HepG2 (cell line): ENCODE measurements at regions not wholly inside any gene's neighbourhood (a gene's known extent, or its start where the extent isn't known, plus 50 kb on each side); places are given as distances from the start of the nearest gene placed in this dataset.

Experiments
- ATAC-seq: fragments of 200-7000 bp; cut with Tn5 transposase; 3 replicates; pipeline ENCODE4 v1.9.1; 2020; ENCODE audit warnings: mild to moderate bottlenecking, moderate library complexity
- BruUV-seq: library from RNA; stranded (reverse); fragments of 400-500 nt; replicated peaks from 2 replicates; lab custom pipeline; 2021; lab: Mats Ljungman, UMichigan
- CTCF ChIA-PET: fragments of 300-600 bp; formaldehyde crosslinking; extraction: SDS; loops from one replicate; lab custom pipeline; 2021; ENCODE audit warnings: low total read pairs, inconsistent platforms, low intra/inter-chr PET ratio; lab: Yijun Ruan, JAX
- POLR2A ChIA-PET: fragments of 350-600 bp; sonication (Branson Sonifier 250); formaldehyde crosslinking; loops from one replicate; lab custom pipeline; 2020; ENCODE audit warnings: antibody characterized with exemption, inconsistent platforms; lab: Yijun Ruan, JAX
- DNase-seq: peaks from one replicate; pipeline ENCODE4 v3.0.0-alpha.2; 2015; ENCODE audit warnings: low spot score
- FAIRE-seq: peaks from 3 replicates; lab custom pipeline; 2011; peaks lifted over from hg19 to GRCh38; lab: Jason Lieb, UNC
- H2AFZ ChIP-seq: one replicate; pipeline ENCODE4 v1.6.1; 2011; ENCODE audit warnings: low read length, inconsistent platforms
- H3K27ac ChIP-seq: fragments of 300-600 bp; 3 replicates; pipeline ENCODE4 v1.8.0; 2011; ENCODE audit warnings: mixed run types, mild to moderate bottlenecking, mixed read lengths, low read length, inconsistent platforms; ENCODE audit not compliant: insufficient read depth; ENCODE audit errors: extremely low read length
- H3K27me3 ChIP-seq, 2 experiments: fragments of 200-600 bp in 1 of 2; 2 replicates in 1 of 2; 3 replicates in 1 of 2; pipeline versions ENCODE4 v1.6.0 to v1.8.0; 2011; ENCODE audit warnings: low read length in 2 of 2, mild to moderate bottlenecking in 2 of 2, moderate library complexity in 2 of 2, inconsistent platforms in 1 of 2; ENCODE audit not compliant: insufficient read depth in 2 of 2, control insufficient read depth in 1 of 2
- H3K36me3 ChIP-seq, 2 experiments: fragments of 200-600 bp in 1 of 2; replicated peaks in 1 of 2; 2 replicates in 1 of 2; 3 replicates in 1 of 2; pipeline versions ENCODE4 v1.5.1 to v1.8.0; 2011; ENCODE audit warnings: low read length in 2 of 2, inconsistent platforms in 1 of 2; ENCODE audit not compliant: insufficient read depth in 2 of 2, control insufficient read depth in 1 of 2
- H3K4me1 ChIP-seq: 2 replicates; pipeline ENCODE4 v1.5.1; 2012; ENCODE audit warnings: low read length, inconsistent platforms; ENCODE audit not compliant: insufficient read depth
- H3K4me2 ChIP-seq: 2 replicates; pipeline ENCODE4 v1.6.0; 2011; ENCODE audit warnings: low read depth, low read length, inconsistent platforms
- H3K4me3 ChIP-seq, 3 experiments: fragments of 200-600 bp in 1 of 3; sonication (generic), shearing (Covaris generic) in 1 of 3; replicated peaks in 1 of 3; 2 replicates each; pipeline ENCODE4 v1.5.1; 2011 to 2016; ENCODE audit warnings: low read length in 3 of 3, inconsistent platforms in 2 of 3, low read depth in 2 of 3, mild to moderate bottlenecking in 2 of 3, control low read depth in 1 of 3, mixed read lengths in 1 of 3; ENCODE audit not compliant: insufficient read depth in 1 of 3
- H3K79me2 ChIP-seq: one replicate; pipeline ENCODE4 v1.6.1; 2011; ENCODE audit warnings: low read length, inconsistent platforms; ENCODE audit not compliant: insufficient read depth
- H3K9ac ChIP-seq: 2 replicates; pipeline ENCODE4 v1.6.0; 2011; ENCODE audit warnings: mild to moderate bottlenecking, low read depth, low read length, inconsistent platforms; ENCODE audit not compliant: insufficient read depth
- H3K9me3 ChIP-seq: 2 replicates; pipeline ENCODE4 v1.5.1; 2012; ENCODE audit warnings: mild to moderate bottlenecking, low read length
- H4K20me1 ChIP-seq: 2 replicates; pipeline ENCODE4 v1.6.0; 2011; ENCODE audit warnings: inconsistent platforms, mild to moderate bottlenecking, low read length, moderate library complexity; ENCODE audit not compliant: insufficient read depth
- CBX2 ChIP-seq, 2 experiments: fragments of 200-600 bp in 1 of 2; sonication (generic); formaldehyde crosslinking in 1 of 2; IDR thresholded peaks; 2 replicates each; pipeline versions ENCODE4 v1.7.0 to v1.8.1; 2018 to 2022; ENCODE audit warnings: low read depth in 2 of 2, low read length in 1 of 2, mild to moderate bottlenecking in 1 of 2, missing genetic modification reagents in 1 of 2
- CC2D1A ChIP-seq: sonication (generic); formaldehyde crosslinking; IDR thresholded peaks from 2 replicates; pipeline ENCODE4 v1.8.1; 2023; ENCODE audit warnings: mild to moderate bottlenecking, missing genetic modification reagents
- ETV5 ChIP-seq: IDR thresholded peaks from 2 replicates; pipeline ENCODE4 v1.6.1; 2018; ENCODE audit warnings: missing biosample characterization, missing genetic modification reagents, inconsistent platforms, borderline replicate concordance
- GATAD1 ChIP-seq: IDR thresholded peaks from 2 replicates; pipeline ENCODE4 v1.6.1; 2016; ENCODE audit warnings: missing genetic modification reagents, missing compliant biosample characterization
- JUNB ChIP-seq: sonication (generic); formaldehyde crosslinking; IDR thresholded peaks from 2 replicates; pipeline ENCODE4 v1.8.0; 2022; ENCODE audit warnings: missing genetic modification reagents, mild to moderate bottlenecking, borderline replicate concordance
- KMT2A ChIP-seq: sonication (generic); formaldehyde crosslinking; IDR thresholded peaks from 2 replicates; pipeline ENCODE4 v1.4.0; 2020; ENCODE audit warnings: missing genetic modification reagents
- NFYB ChIP-seq: sonication (generic); formaldehyde crosslinking; IDR thresholded peaks from 2 replicates; pipeline ENCODE4 v1.4.0; 2020; ENCODE audit warnings: missing genetic modification reagents
- NFYC ChIP-seq: IDR thresholded peaks from 2 replicates; pipeline ENCODE4 v1.6.1; 2016; ENCODE audit warnings: missing genetic modification reagents, missing compliant biosample characterization
- NONO ChIP-seq, 2 experiments: fragments of 450-650 bp in 1 of 2; sonication (generic) in 1 of 2; formaldehyde crosslinking in 1 of 2; IDR thresholded peaks in 1 of 2; conservative IDR thresholded peaks in 1 of 2; 2 replicates each; pipeline versions ENCODE4 v1.6.1 to v1.8.0; 2017 to 2022; ENCODE audit warnings: mild to moderate bottlenecking in 1 of 2, missing genetic modification reagents in 1 of 2, moderate library complexity in 1 of 2
- POLR2A ChIP-seq, 2 experiments: IDR thresholded peaks; 2 replicates each; pipeline ENCODE4 v1.6.1; 2011; ENCODE audit warnings: low read depth in 2 of 2, low read length in 2 of 2, mild to moderate bottlenecking in 1 of 2, moderate library complexity in 1 of 2; ENCODE audit not compliant: insufficient read depth in 1 of 2
- RFX3 ChIP-seq: IDR thresholded peaks from 2 replicates; pipeline ENCODE4 v1.6.1; 2016; ENCODE audit warnings: missing biosample characterization, missing genetic modification reagents
- ZNF337 ChIP-seq: sonication (generic); formaldehyde crosslinking; IDR thresholded peaks from 2 replicates; pipeline ENCODE4 v1.5.1; 2020; ENCODE audit warnings: missing genetic modification reagents, low read depth, mild to moderate bottlenecking, borderline replicate concordance
- ZNF468 ChIP-seq: sonication (generic); formaldehyde crosslinking; IDR thresholded peaks from 2 replicates; pipeline ENCODE4 v1.8.0; 2022; ENCODE audit warnings: mild to moderate bottlenecking, moderate library complexity, missing genetic modification reagents
- ZNF781 ChIP-seq: sonication (generic); formaldehyde crosslinking; IDR thresholded peaks from 2 replicates; pipeline ENCODE4 v1.5.1; 2020; ENCODE audit warnings: borderline replicate concordance, mild to moderate bottlenecking, missing genetic modification reagents; ENCODE audit errors: not compliant biosample characterization
- ZSCAN22 ChIP-seq: sonication (generic); formaldehyde crosslinking; IDR thresholded peaks from 2 replicates; pipeline ENCODE4 v1.4.0; 2020; ENCODE audit warnings: mild to moderate bottlenecking, missing genetic modification reagents
- WGBS: methylation state at CpG from one replicate; pipeline ENCODE4 v1.1.6; 2017; ENCODE audit warnings: low lambda C conversion rate; 5-methylcytosine and 5-hydroxymethylcytosine counted together
- in situ Hi-C: cut with HindIII; loops from 2 replicates; pipeline ENCODE4 v1.10.0; 2017; ENCODE audit warnings: low pct_unique_long_range_greater_than_20kb; ENCODE audit not compliant: extremely low pct_ligation_motif_present
- intact Hi-C: fragments of 100-400 bp; cut with micrococcal nuclease; formaldehyde crosslinking; loops from one replicate; pipeline ENCODE4 v1.10.0; 2022; ENCODE audit not compliant: unreplicated experiment
- TF ChIP-seq, protein P1 (sequence below): sonication (generic); formaldehyde crosslinking; IDR thresholded peaks from 2 replicates; pipeline ENCODE4 v1.4.0; 2020; ENCODE audit warnings: mild to moderate bottlenecking, missing genetic modification reagents
- TF ChIP-seq, protein P2 (sequence below): sonication (generic); formaldehyde crosslinking; IDR thresholded peaks from 2 replicates; pipeline ENCODE4 v1.4.0; 2020; ENCODE audit warnings: missing genetic modification reagents

DNA sequence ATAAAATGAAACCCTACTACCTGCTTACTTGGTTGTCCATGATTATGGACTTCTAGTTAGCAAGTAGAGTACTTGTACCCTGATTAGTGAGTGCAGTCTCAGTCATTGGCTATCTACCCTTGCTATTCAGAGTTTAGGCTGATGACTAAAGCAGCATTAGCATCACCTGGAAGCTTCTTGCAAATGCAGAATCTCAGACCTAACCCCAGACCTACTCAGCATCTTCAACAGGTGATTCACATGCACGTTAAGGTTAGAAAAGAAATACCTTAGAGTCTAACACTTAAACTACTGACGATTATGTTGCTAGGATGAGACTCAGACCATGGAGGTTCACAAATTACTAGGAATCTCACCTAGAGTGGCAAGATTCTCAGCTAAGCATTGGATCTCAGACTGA, 399.9 kb upstream of the FANCL start:
- no TSS peak for BruUV-seq
- in situ Hi-C loops: no loop called here
- Histone ChIP-seq H3K79me2 (no peaks in the 10 kb centered on the region), H3K4me1 (no peaks in the 10 kb centered on the region), H2AFZ (no peak overlapping the region), H3K27me3 (no peaks in the 10 kb centered on the region), H3K4me3 (no peak overlapping the region), H3K9me3 (no peaks in the 10 kb centered on the region)
- 0% methylated on average over 2 of the region's 2 CpGs for WGBS
- no peak for ATAC-seq
- CTCF ChIA-PET: no interaction called here
- TF ChIP-seq ZSCAN22 (CRISPR knock-in tag): no peak
- TF ChIP-seq JUNB: no peak
- TF ChIP-seq ZNF337 (CRISPR knock-in tag): no peak
- TF ChIP-seq NFYC (CRISPR knock-in tag): no peak
- TF ChIP-seq GATAD1 (CRISPR knock-in tag): no peak
- no peak for TF ChIP-seq POLR2A (IDR thresholded peaks at IDR 0.05; ENCODE audit: insufficient read depth in 1 of 2, low read depth in 2 of 2, low read length in 2 of 2)
- no peak for TF ChIP-seq CBX2 (IDR thresholded peaks at IDR 0.05; ENCODE audit: low read depth, low read length)
- TF ChIP-seq CBX2 (CRISPR knock-in tag; IDR thresholded peaks at IDR 0.05; ENCODE audit: low read depth): no peak
- TF ChIP-seq KMT2A (CRISPR knock-in tag): no peak
- no peak for TF ChIP-seq ZNF468 (CRISPR knock-in tag)
- no peak for TF ChIP-seq NFYB (CRISPR knock-in tag)
- TF ChIP-seq, protein P1, sequence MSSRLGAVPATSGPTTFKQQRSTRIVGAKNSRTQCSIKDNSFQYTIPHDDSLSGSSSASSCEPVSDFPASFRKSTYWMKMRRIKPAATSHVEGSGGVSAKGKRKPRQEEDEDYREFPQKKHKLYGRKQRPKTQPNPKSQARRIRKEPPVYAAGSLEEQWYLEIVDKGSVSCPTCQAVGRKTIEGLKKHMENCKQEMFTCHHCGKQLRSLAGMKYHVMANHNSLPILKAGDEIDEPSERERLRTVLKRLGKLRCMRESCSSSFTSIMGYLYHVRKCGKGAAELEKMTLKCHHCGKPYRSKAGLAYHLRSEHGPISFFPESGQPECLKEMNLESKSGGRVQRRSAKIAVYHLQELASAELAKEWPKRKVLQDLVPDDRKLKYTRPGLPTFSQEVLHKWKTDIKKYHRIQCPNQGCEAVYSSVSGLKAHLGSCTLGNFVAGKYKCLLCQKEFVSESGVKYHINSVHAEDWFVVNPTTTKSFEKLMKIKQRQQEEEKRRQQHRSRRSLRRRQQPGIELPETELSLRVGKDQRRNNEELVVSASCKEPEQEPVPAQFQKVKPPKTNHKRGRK: no peak
- no peak for TF ChIP-seq NONO (IDR thresholded peaks at IDR 0.05)
- no peak for TF ChIP-seq NONO (CRISPR knock-in tag; conservative IDR thresholded peaks at IDR 0.05)
- no peak for TF ChIP-seq RFX3 (CRISPR knock-in tag)
- TF ChIP-seq, protein P2, sequence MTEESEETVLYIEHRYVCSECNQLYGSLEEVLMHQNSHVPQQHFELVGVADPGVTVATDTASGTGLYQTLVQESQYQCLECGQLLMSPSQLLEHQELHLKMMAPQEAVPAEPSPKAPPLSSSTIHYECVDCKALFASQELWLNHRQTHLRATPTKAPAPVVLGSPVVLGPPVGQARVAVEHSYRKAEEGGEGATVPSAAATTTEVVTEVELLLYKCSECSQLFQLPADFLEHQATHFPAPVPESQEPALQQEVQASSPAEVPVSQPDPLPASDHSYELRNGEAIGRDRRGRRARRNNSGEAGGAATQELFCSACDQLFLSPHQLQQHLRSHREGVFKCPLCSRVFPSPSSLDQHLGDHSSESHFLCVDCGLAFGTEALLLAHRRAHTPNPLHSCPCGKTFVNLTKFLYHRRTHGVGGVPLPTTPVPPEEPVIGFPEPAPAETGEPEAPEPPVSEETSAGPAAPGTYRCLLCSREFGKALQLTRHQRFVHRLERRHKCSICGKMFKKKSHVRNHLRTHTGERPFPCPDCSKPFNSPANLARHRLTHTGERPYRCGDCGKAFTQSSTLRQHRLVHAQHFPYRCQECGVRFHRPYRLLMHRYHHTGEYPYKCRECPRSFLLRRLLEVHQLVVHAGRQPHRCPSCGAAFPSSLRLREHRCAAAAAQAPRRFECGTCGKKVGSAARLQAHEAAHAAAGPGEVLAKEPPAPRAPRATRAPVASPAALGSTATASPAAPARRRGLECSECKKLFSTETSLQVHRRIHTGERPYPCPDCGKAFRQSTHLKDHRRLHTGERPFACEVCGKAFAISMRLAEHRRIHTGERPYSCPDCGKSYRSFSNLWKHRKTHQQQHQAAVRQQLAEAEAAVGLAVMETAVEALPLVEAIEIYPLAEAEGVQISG (CRISPR knock-in tag): no peak
- no peak for TF ChIP-seq CC2D1A
- no peak for TF ChIP-seq ZNF781 (CRISPR knock-in tag)
- no peak for TF ChIP-seq ETV5
- TF ChIP-seq, all 625 proteins: peak for 0
- Histone ChIP-seq H3K27ac (no peak overlapping the region), H3K4me2 (no peak overlapping the region), H4K20me1 (no peaks in the 10 kb centered on the region), H3K36me3 (no peaks in the 10 kb centered on the region), H3K9ac (no peak overlapping the region)
- POLR2A ChIA-PET: no interaction called here
- intact Hi-C loops: no loop called here
- FAIRE-seq (no peak), DNase-seq (no peak)
